A549 (cell line): ENCODE measurements at regions not wholly inside any gene's neighbourhood (a gene's known extent, or its start where the extent isn't known, plus 50 kb on each side); places are given as distances from the start of the nearest gene placed in this dataset.

ENCODE experiments used
- CTCF ChIP-seq: fragments of >200 bp; sonication (Bioruptor Twin); formaldehyde crosslinking; IDR thresholded peaks from 3 replicates; pipeline ENCODE4 v1.5.1; 2016
- EP300 ChIP-seq, 2 experiments: fragments of >200 bp; sonication (Bioruptor Twin); formaldehyde crosslinking; IDR thresholded peaks; 2 replicates in 1 of 2; 3 replicates in 1 of 2; pipeline ENCODE4 v1.6.1; 2016 to 2017
- KDM5A ChIP-seq: fragments of 200-600 bp; sonication (generic); IDR thresholded peaks from 2 replicates; pipeline ENCODE4 v1.6.1; 2016; ENCODE audit warnings: antibody characterized with exemption, mild to moderate bottlenecking
- MAFK ChIP-seq: fragments of 450-650 bp; IDR thresholded peaks from 2 replicates; pipeline ENCODE4 v1.6.1; 2014; ENCODE audit not compliant: partially characterized antibody
- MAX ChIP-seq: IDR thresholded peaks from 2 replicates; pipeline ENCODE4 v1.6.1; 2012
- NFE2L2 ChIP-seq: fragments of 150-350 bp; conservative IDR thresholded peaks from 2 replicates; pipeline ENCODE4 v1.6.1; 2014; ENCODE audit warnings: low read length
- NPAS2 ChIP-seq: fragments of 250-450 bp; sonication (Bioruptor Pico); IDR thresholded peaks from 2 replicates; pipeline ENCODE4 v1.8.0; 2022; ENCODE audit warnings: mild to moderate bottlenecking, moderate library complexity, borderline replicate concordance
- POLR2A ChIP-seq: IDR thresholded peaks from 2 replicates; pipeline ENCODE4 v1.6.1; 2012; ENCODE audit warnings: mild to moderate bottlenecking, low read length
- RAD21 ChIP-seq, 2 experiments: fragments of >200 bp in 1 of 2; sonication (Bioruptor Twin) in 1 of 2; formaldehyde crosslinking in 1 of 2; IDR thresholded peaks in 1 of 2; conservative IDR thresholded peaks in 1 of 2; 2 replicates in 1 of 2; 3 replicates in 1 of 2; pipeline ENCODE4 v1.6.1; 2012 to 2018; ENCODE audit warnings: inconsistent platforms in 1 of 2
- SMC3 ChIP-seq: fragments of >200 bp; sonication (Bioruptor Twin); formaldehyde crosslinking; IDR thresholded peaks from 3 replicates; pipeline ENCODE4 v1.6.1; 2018; ENCODE audit warnings: inconsistent platforms
- TF ChIP-seq, protein P1 (sequence below): fragments of 450-650 bp; IDR thresholded peaks from 2 replicates; pipeline ENCODE4 v1.6.1; 2014; ENCODE audit warnings: antibody characterized with exemption

- no peak for TF ChIP-seq CTCF
- TF ChIP-seq NPAS2 (CRISPR knock-in tag) = no peak
- TF ChIP-seq, protein P1, sequence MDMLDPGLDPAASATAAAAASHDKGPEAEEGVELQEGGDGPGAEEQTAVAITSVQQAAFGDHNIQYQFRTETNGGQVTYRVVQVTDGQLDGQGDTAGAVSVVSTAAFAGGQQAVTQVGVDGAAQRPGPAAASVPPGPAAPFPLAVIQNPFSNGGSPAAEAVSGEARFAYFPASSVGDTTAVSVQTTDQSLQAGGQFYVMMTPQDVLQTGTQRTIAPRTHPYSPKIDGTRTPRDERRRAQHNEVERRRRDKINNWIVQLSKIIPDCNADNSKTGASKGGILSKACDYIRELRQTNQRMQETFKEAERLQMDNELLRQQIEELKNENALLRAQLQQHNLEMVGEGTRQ = no peak
- no peak for TF ChIP-seq POLR2A
- no peak for TF ChIP-seq SMC3
- TF ChIP-seq MAFK = no peak
- TF ChIP-seq NFE2L2 = no peak
- no peak for TF ChIP-seq MAX
- no peak for TF ChIP-seq KDM5A
- no peak for TF ChIP-seq EP300 (IDR thresholded peaks at IDR 0.05)
- TF ChIP-seq RAD21 (conservative IDR thresholded peaks at IDR 0.05 in 1 of 2, IDR thresholded peaks at IDR 0.05 in 1 of 2) = no peak
Measured at GRCh38 chr6:6722195-6722594, 133.7 kb downstream of the LY86 start.
